Left hindlimb (tissue), 1 donor: ENCODE measurements at regions not wholly inside any gene's neighbourhood (a gene's known extent, or its start where the extent isn't known, plus 50 kb on each side); places are given as distances from the start of the nearest gene placed in this dataset.
"Not testable (repeated sequence)": the region's sequence is repeated elsewhere in the genome, so short reads cannot be mapped to it uniquely, and the experiment has no call there.

Experiments
- DNase-seq: peaks from one replicate; pipeline ENCODE4 v3.0.0-alpha.2; 2018

DNA sequence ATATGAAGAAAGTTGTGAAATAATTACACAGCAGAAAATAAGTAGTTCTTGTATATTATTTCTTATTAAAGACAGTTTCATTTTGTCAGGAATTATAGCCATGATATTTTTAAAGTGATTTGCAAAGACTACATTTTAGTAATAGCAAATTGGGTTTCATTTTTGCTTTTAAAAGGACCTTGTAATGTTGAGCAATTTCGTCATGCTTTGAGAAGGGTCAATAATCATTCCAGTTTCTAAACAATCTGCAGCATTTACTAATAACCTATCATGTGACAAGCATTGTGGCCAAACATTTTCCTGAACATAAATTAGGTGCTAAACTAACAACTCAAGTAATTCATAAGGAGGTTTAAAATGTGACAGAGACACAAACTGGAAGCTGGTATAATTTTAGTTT is 214.4 kb upstream of the CBLB start:
- DNase-seq: no peak

GRCh38 chr3:106083854-106084253 is 215.0 kb upstream of the CBLB start:
- no peak for DNase-seq

- no peak for DNase-seq
These were observed 217.2 kb upstream of the CBLB start for GRCh38 chr3:106086038-106086437.

GRCh38 chr3:106086636-106087035 is 217.8 kb upstream of the CBLB start:
- no peak for DNase-seq

GRCh38 chr3:106088304-106088703 is 219.5 kb upstream of the CBLB start:
- DNase-seq: no peak

DNA sequence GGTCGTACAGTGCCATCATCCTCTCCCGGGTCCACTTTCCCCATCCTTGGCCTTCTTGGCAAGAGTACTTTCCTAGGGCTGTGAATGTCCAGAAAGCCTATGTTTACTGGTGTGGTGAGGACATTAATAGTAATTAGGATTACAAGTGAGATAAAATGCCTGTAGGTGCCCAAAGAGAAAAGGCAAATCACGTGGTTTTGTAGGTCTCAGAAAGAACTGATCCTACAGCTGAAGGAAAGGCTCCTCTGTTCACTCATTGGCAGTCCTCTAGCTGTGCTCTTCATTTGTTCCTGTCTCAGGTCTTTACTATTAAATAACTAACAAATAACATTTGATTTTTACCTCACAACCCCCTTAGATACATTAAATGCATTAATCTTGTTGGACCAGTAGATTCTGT is 220.1 kb upstream of the CBLB start:
- no peak for DNase-seq

DNA sequence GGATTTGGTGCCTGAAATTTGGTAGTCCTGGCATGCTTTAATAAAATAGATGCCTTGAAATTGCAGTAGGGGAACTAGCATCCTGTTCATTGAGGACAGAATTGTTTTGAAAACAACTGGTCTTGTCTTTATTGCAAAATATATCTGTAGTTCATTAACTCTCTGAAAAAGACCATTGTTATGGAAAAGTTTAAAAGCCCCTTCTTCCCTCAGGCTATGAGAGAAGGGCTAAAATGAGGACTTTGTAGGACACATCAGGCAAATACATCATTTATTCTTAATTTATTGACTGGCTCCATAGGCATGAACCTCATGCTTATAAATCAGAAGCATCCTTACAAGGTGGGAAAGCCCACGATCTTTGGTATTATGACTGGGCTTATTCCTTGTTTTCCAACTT is 221.0 kb upstream of the CBLB start:
- no peak for DNase-seq

DNA sequence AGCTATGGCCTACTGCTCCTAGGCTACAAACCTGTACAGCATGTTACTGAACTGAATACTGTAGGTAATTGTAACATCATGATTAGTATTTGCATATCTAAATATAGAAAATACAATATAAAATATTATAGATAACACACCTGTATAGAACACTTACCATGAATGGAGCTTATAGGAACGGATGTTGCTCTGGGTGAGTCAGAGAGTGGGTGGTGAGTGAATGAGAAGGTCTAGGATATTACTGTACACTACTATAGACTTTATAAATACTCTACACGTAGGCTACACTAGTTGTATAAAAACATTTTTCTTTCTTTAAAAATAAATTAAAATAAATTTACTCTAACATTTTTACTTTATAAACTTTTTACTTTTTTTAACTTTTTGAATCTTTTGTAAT is 224.0 kb upstream of the CBLB start:
- no peak for DNase-seq

DNA sequence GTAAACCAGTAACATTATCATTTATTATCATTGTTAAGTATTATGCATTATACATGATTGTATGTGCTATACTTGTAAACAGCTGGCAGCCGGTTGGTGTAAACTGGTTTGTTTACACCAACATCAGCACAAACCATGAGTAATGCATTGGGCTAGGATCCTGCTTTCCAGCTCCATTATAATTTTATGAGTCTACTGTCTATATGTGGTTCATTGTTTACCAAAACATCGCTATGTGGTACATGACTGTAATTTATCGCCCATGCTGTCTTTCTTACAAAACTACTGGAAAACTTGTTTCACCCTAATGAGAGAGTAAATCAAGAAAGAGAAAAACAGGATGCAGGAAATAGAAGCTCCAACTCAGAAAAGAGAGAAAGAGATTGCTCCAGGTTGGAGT is 224.8 kb upstream of the CBLB start:
- no peak for DNase-seq

DNA sequence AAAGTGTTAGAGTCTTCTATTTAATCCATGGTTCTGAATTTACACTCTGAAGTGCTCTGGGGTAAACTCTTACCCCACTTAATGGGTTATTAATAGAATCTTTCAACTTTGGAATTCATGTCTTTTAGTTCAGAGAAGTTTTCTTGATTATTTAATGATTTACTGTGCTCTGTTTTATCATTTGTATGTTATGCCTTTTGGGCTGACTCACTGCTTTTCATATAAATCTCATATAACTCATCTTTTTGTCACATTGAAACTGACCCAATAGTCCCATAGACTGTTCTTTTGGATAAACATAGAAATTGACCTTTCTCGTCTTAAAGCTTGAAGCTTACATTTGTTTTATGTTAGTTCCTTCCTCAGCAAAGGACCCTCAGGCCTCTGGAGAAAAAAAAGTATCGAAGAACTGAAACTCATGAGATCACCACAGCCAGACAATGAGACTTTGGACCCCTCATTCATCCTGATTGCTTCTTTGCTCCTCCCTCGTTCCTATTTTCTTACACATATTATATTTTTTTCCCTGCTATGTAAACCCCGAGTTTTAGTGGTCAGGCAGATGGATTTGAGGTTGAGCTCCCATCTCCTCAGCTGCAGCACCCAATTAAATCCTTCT is 229.1 kb upstream of the CBLB start:
- no peak for DNase-seq

DNA sequence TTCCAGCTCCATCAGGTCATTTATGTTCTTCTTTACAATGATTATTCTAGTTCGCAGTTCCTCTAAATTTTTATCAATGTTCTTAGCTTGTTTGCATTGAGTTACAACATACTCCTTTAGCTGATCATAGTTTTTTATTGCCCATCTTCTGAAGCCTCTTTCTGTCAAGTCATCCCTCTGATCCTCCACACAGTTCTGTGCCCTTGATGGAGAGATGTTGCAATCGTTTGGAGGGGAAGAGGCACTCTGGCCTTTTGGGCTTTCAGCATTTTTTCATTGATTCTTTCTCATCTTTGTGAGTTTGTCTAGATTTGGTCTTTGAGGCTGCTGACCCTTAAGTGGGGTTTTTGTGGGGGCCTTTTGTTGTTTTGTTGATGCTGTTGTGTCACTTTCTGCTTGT is 234.6 kb upstream of the CBLB start:
- DNase-seq: no peak

DNA sequence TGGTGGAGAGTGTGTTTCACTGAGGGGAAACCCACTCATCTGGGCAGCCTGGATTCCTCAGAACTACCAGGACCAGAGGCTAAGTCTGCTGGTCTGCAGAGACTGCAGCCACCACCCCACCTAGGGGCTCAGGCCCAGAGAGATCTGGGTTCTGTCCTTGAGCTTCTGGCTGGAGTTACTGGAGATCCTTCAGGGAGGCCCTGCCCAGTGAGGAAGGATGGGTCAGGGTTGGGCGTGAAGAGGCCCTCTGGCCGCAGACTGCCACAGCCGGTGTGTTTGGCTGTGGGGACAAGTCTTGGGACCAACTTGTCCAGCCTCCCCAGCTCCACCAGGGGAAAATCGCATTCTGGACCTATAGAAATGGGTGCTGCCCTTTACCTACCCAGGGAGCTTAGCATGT is 235.3 kb upstream of the CBLB start:
- DNase-seq: no peak

DNA sequence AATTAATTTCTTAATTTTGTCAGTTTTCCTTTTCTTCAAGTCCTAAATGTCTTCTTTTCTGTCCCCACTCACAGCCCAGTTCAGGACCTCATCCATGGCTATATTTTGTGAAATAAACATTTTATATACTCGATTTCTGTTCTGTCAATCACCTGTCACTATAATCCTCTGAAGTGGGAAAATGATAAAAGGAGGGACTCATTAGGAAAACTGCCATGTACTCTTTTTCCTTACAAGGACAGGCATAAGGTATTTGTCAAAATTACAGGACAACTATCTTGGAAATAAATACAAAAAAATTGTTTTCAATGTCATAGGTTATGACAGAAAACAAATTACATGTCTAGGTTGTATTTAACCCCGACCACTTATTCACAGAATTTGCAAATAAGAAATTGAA is 240.1 kb upstream of the CBLB start:
- DNase-seq: no peak

DNA sequence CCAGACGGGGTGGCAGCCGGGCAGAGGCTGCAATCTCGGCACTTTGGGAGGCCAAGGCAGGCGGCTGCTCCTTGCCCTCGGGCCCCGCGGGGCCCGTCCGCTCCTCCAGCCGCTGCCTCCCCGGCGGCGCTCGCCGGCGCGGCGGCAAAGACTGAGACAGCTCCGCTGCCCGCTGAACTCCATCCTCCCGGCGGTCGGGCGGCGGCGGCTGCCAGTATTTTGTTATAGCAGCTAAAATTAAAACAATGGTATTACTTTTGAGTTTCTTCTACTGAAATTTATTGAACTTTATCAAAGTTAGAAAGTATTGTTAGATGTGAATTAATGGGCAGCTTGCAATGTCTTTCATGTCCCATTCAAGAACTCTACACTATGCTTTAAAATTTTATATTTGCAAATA is 243.7 kb upstream of the CBLB start:
- not testable (repeated sequence) for DNase-seq

DNA sequence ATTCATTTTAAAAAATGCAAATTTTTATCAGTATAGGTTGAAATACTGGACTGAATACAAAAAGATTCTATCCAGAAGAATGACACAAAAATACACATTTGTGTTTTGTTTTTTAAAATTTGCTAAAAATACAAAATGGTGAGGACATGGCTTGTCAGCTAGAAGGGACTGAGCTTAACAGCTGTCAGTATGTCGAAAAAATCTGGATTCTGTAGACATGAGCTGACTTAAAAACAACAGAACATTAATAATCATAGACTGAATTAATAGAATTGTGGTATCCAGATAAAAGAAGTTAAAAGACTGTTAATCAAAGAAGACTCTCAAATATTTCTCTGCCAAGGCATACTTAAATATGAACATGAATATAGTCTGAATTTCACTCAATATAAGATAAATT is 244.9 kb upstream of the CBLB start:
- no peak for DNase-seq

DNA sequence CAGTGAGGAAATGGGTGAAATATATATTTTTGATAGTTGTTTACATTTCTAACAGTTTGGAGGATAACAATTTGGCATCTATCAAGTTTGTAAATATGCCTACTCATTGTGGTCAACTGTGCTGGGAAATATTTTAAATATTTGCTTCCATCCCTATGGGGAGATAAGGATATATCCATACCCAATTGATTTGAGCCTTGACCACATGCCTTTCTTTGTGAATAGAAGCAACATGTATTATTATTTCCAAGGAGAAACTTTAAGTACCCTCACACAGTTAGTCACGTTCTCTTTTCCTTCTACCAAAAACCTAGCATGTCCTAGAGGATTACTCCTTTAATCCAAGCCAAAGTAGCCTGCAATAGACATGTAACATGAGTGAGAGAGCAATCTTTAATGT is 245.4 kb upstream of the CBLB start:
- no peak for DNase-seq

- no peak for DNase-seq
These were observed 246.0 kb upstream of the CBLB start for GRCh38 chr3:106114848-106115247.

DNA sequence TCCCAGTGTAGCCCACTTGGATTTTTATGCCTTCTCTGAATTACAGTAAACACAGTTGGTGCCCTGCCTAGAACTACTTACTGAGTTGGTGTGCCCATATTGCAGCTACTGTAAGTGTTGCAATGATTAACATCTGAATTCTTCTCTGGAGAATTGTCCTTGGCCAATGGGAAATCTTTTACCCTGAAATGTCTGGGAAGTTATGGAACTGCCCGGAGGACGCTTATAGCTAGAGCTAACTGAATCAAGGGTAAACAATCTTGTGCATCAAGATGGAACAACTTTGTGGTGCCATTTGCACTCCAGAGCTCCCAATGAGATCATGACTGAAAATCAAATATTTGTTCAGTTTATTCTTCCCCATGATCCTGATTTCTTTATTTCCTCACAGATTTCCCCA is 246.7 kb upstream of the CBLB start:
- DNase-seq: no peak

DNA sequence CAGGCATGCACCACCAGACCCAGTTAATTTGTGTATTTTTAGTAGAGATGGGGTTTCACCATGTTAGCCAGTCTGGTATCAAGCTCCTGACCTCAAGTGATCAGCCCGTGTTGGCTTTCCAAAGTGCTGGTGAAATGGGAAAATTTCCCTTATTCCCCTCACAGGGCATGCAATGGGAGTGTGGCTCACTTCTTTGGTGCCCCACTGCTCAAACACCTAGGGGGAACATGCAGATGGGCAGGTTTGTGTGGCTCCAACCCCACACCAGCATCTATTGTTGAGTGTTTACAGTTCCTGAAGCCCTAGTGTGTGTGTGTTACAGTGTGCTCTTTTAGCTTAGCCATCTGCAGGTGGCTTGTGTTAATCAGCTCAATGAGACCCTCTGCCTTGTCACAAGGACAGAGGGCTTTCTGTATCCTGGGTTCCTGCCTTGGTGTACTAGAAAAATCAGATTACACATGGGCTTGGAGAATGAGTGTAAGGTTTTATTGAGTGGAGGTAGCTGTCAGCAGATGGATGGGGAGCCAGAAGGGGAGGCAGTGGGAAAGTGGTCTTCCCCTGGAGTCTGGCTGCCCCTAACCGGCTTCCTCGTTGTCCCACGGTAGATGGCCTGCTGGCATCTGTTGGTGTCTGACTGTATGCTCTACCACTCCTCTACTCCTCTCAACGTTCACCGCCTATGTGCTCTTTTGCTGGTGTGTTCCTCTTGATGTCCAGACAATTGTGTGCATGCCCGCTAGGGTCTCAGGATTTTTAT is 248.1 kb upstream of the CBLB start:
- DNase-seq: no peak

DNA sequence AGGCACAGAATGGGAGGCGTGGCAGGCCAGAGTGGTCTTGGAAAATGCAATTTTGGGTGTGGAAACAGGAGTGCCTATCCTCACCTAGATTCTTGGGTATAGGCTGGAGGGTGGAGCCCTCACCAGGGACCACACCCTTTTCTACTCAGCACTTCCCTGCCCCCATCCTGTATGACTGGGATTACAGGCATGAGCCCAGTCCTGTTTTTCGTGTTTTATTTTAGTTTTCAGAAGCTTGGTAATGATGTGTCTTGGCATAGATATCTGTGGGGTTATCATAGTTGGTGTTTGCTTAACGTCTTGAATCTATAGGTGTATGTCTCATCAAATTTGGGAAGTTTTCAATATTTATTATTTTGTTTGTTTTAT is 248.7 kb upstream of the CBLB start:
- DNase-seq: no peak

DNA sequence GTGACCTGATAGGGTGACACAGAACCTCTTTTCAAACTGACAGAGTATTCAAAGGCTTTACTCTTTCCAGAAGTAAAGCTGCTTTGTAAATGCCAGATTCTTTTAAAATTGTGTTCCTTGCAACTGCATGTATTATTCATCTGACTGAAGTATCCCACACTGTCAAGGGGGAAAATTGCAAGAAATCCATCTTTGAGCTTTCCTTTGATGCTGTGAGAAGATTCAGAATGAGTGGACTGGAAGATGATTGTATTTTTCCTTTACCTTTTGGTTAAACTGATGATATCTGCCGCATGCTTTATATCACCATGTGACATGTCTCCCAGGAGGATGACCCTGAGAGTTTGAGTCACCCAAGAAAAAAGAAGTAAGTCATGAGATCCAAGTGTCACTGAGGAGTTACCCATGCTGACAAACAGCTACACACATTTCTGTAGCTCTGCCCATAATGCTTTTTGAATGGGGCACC is 250.8 kb upstream of the CBLB start:
- DNase-seq: no peak

GRCh38 chr3:106120356-106120755 is 251.5 kb upstream of the CBLB start:
- peak; percentile 54 for DNase-seq

- DNase-seq: no peak
These were observed 252.9 kb upstream of the CBLB start for GRCh38 chr3:106121491-106122289.

- no peak for DNase-seq
These were observed 256.0 kb upstream of the CBLB start for GRCh38 chr3:106124818-106125217.
